T-helper 1 cell treated with Interleukin-12 subunit alpha and Interleukin-12 subunit beta and Interleukin-4 antibody, amounts not matched to agents 30 ng/mL and 1 ng/mL, for 36 hours (primary cell): ENCODE measurements at regions not wholly inside any gene's neighbourhood (a gene's known extent, or its start where the extent isn't known, plus 50 kb on each side); places are given as distances from the start of the nearest gene placed in this dataset.

Experiments
- intact Hi-C: fragments of 100-400 bp; cut with micrococcal nuclease; formaldehyde crosslinking; loops from one replicate; pipeline ENCODE4 v1.15.1; 2024

DNA sequence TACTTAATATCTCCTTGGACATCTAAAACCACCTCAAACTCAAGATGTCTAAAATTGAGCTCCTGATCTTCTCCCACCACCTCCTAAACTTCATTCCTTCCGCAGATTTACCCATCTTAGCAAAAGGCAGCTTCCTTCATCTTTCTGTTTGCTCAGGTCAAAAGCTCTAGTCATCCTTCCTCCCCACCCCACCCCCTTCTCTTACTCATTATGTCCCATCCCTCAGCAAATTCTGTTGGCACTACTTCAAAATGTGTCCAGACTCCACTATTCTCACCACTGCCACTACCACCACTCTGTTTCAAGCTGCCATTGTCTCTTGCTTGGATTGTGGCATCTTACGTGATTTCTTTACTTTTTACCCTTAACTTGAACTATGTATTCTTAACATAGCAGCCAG lies 59.2 kb upstream of the ZDHHC17 start:
- intact Hi-C loops = no loop called here

DNA sequence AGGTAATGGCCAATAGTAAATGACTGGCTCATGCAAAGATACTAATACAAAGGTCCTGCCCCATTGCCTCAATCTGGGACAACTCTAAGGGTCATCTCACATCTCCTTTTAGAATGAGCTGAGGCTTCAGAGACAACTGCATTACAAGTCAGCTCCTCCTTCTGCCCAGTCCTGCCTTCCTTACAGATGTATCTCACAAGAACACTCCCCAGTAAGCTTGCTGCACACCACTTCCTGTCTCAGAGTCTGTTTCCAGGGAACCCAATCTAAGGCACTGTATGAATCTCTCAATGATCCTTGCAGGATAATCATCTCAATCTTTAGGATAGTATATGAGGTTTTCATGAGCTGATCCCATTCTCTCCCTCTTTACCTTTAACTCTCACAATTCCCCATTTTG lies 57.8 kb upstream of the ZDHHC17 start:
- intact Hi-C loops = no loop called here

DNA sequence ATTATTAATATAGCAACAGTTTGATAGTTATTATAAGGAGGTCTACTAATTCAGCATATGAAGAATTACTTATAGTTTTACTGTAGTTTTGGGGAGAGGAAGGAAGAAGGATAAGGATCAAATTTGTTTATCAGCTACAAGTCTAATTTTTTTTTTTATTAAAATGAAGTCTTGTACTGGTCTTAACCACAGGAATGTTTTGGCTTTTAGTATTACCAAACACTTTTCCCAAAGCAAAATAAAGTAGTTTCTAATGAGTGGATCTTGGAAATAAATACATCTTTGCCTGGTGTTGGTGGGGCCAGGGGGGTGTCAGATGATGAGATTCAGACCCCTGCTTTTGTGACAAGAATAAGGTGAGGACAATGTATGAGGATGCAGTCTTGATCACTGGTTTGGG lies 57.2 kb upstream of the ZDHHC17 start:
- intact Hi-C loops = no loop called here

DNA sequence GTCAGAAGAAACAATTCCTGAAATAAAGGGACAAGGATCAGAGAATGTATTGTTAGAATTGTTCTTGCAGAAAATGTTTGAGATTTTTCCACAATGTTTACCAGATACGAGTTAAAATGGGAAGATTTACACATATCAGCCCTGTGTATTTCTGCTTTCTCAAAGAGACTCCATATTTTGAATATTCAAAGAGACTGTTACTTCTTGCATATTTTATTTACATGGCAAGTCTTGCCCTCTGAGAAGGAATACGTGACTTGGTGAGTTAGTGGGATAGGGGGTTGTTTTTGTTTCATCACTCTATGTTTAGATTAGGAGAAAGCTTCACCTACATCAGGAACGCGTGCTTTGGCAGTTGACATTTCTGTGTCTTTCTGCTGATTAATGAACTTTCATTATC lies 56.1 kb upstream of the ZDHHC17 start:
- intact Hi-C loops = no loop called here

DNA sequence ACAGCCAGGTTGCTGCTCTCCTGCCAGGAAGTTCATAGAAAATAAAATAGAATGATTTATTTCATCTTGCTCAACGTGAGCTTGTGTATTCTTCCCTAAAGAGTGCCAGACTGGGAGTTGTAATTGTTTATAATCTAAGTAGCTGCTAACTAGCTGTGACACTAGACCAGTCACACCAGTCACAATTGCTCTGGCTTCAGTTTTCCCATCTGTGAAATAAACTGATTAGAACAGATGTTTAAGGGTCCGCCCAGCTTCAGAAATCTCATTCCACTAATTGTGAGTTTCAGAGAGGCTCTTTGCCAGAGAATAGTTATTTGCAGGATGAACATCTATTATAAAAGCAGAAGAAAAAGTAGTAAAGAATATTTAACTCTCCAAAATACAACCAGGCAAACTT lies 55.6 kb upstream of the ZDHHC17 start:
- intact Hi-C loops = no loop called here

DNA sequence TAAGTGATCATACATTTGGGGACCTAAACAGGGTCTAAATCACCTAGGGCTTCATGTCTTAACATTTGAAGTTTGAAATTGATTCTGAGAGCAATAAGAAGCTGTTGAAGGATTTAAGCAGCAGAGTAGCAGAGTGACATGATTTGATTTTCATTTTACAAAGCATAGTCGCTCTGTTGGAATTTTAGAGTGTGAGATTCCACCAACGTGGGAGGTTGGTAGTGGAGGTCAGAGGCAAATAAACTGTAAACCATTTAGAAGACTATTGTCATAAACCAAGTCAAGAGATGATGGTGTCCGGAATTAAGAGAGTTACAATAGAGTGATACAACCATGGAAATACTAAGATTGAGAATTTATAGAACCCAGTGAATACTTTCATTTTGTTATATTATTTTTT lies 52.7 kb upstream of the ZDHHC17 start:
- intact Hi-C loops = no loop called here

DNA sequence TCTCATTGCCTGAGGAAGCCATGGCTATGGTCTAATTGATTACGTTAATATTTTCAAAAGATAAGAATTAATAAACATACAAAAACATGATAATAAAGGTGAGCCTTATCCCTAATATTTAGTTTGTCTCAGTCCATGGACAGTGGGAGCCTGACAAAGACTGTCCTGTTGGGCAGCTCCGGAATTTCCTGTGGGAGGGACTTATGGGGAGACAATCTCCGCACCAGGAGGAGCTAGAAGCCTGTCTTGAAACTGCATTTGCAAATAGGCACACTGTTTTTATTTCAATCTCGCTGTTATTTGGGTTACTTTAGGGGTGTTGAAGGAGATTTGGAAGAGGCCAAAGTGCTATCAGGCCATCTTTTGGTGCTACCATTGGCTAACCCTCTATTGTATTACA lies 50.8 kb upstream of the ZDHHC17 start:
- intact Hi-C loops = no loop called here

DNA sequence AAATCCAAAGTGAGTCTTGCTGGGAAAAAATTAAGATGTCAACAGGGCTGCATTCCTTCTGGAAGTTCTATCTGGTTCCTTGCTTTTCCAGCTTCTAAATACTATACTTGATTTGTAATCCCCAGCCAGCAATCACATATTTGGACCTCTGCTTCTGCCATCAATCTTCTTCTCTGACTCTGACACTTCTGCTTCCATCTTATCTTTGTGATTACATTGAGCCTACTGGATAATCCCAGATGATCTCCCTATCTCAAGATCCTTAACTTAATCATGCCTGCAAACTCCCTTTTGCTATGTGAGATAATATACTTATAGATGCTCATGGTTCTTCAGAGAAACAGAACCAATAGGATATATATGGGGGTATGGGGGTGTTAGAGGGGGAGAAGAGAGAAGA lies 49.9 kb upstream of the ZDHHC17 start:
- intact Hi-C loops = no loop called here
